GM23338 (cell line): ENCODE measurements at regions not wholly inside any gene's neighbourhood (a gene's known extent, or its start where the extent isn't known, plus 50 kb on each side); places are given as distances from the start of the nearest gene placed in this dataset.

ENCODE experiments used
- ATAC-seq: fragments of 200-7000 bp; cut with Tn5 transposase; 3 replicates; pipeline ENCODE4 v1.9.1; 2020
- DNase-seq: peaks from one replicate; pipeline ENCODE4 v3.0.0-alpha.2; 2015; ENCODE audit warnings: low spot score
- H2AFZ ChIP-seq: fragments of 200-600 bp; sonication (generic); 2 replicates; pipeline ENCODE4 v1.8.0; 2016; ENCODE audit warnings: antibody characterized with exemption, mild to moderate bottlenecking, moderate library complexity
- H3F3A ChIP-seq: fragments of 200-600 bp; sonication (generic); replicated peaks from 2 replicates; pipeline ENCODE4 v1.8.0; 2017; ENCODE audit warnings: antibody characterized with exemption, mixed run types, low read depth
- H3K27ac ChIP-seq: fragments of 200-600 bp; sonication (generic); 2 replicates; pipeline ENCODE4 v1.6.1; 2016; ENCODE audit warnings: low read depth
- H3K27me3 ChIP-seq: fragments of 200-600 bp; sonication (generic); 2 replicates; pipeline ENCODE4 v1.8.0; 2016; ENCODE audit warnings: mild to moderate bottlenecking, mixed run types, moderate library complexity; ENCODE audit not compliant: insufficient read depth
- H3K36me3 ChIP-seq: fragments of 200-600 bp; sonication (generic); 2 replicates; pipeline ENCODE4 v1.8.0; 2016; ENCODE audit warnings: mild to moderate bottlenecking; ENCODE audit not compliant: insufficient read depth
- H3K4me1 ChIP-seq: fragments of 200-600 bp; sonication (generic); 2 replicates; pipeline ENCODE4 v1.8.0; 2016; ENCODE audit warnings: mild to moderate bottlenecking, moderate library complexity; ENCODE audit not compliant: insufficient read depth
- H3K4me2 ChIP-seq: fragments of 200-600 bp; sonication (generic); 2 replicates; pipeline ENCODE4 v1.7.1; 2017; ENCODE audit warnings: mixed run types
- H3K4me3 ChIP-seq: fragments of 200-600 bp; sonication (generic); 2 replicates; pipeline ENCODE4 v1.6.1; 2016; ENCODE audit warnings: mixed run types
- H3K79me2 ChIP-seq: fragments of 200-600 bp; sonication (generic); replicated peaks from 2 replicates; pipeline ENCODE4 v1.8.0; 2017; ENCODE audit warnings: mild to moderate bottlenecking; ENCODE audit not compliant: insufficient read depth
- H3K9me2 ChIP-seq: fragments of 200-600 bp; sonication (generic); 2 replicates; pipeline ENCODE4 v1.8.0; 2017; ENCODE audit not compliant: insufficient read depth
- H4K20me1 ChIP-seq: fragments of 200-600 bp; sonication (generic); replicated peaks from 2 replicates; pipeline ENCODE4 v1.8.0; 2017; ENCODE audit warnings: mild to moderate bottlenecking; ENCODE audit not compliant: insufficient read depth
- H3K27ac Mint-ChIP-seq: 2 replicates; pipeline ENCODE4 v1.8.0; 2020; ENCODE audit warnings: inconsistent platforms, mild to moderate bottlenecking, moderate library complexity, mixed read lengths
- H3K27me3 Mint-ChIP-seq: 3 replicates; pipeline ENCODE4 v1.8.0; 2022; ENCODE audit warnings: low read depth, mild to moderate bottlenecking, moderate library complexity, mixed read lengths, inconsistent platforms; ENCODE audit not compliant: insufficient read depth, poor library complexity
- H3K36me3 Mint-ChIP-seq: 3 replicates; pipeline ENCODE4 v1.8.0; 2021; ENCODE audit warnings: low read depth, mild to moderate bottlenecking, inconsistent platforms, moderate library complexity, mixed read lengths
- H3K4me1 Mint-ChIP-seq: 3 replicates; pipeline ENCODE4 v1.8.0; 2020; ENCODE audit warnings: mild to moderate bottlenecking, inconsistent platforms, mixed read lengths
- H3K4me3 Mint-ChIP-seq: 3 replicates; pipeline ENCODE4 v1.8.0; 2021; ENCODE audit warnings: moderate library complexity, mild to moderate bottlenecking, inconsistent platforms, mixed read lengths
- H3K9me3 Mint-ChIP-seq: 3 replicates; pipeline ENCODE4 v1.8.0; 2020; ENCODE audit warnings: moderate library complexity, mild to moderate bottlenecking, inconsistent platforms, mixed read lengths
- CREB1 ChIP-seq: fragments of 250-450 bp; sonication (Bioruptor Pico); IDR thresholded peaks from 2 replicates; pipeline ENCODE4 v1.5.0; 2020; ENCODE audit warnings: low read depth, mild to moderate bottlenecking, moderate library complexity
- EZH2 ChIP-seq: fragments of 200-600 bp; sonication (generic); IDR thresholded peaks from one replicate; pipeline ENCODE4 v1.8.0; 2017; ENCODE audit warnings: antibody characterized with exemption, mild to moderate bottlenecking, low read depth; ENCODE audit not compliant: unreplicated experiment
- JUNB ChIP-seq: IDR thresholded peaks from one replicate; pipeline ENCODE4 v1.6.1; 2016; ENCODE audit warnings: antibody characterized with exemption; ENCODE audit not compliant: unreplicated experiment
- NANOG ChIP-seq: IDR thresholded peaks from 2 replicates; pipeline ENCODE4 v1.6.1; 2016; ENCODE audit warnings: antibody characterized with exemption, borderline replicate concordance
- POLR2AphosphoS5 ChIP-seq: IDR thresholded peaks from 2 replicates; pipeline ENCODE4 v1.6.1; 2016; ENCODE audit warnings: antibody characterized with exemption, low read depth
- REST ChIP-seq: IDR thresholded peaks from one replicate; pipeline ENCODE4 v1.6.1; 2018; ENCODE audit warnings: antibody characterized with exemption; ENCODE audit not compliant: unreplicated experiment
- ZNF114 ChIP-seq: fragments of 250-450 bp; sonication (Bioruptor Pico); IDR thresholded peaks from 2 replicates; pipeline ENCODE4 v1.5.0; 2020; ENCODE audit warnings: mild to moderate bottlenecking, moderate library complexity
- ZNF331 ChIP-seq: fragments of 250-450 bp; sonication (Bioruptor Pico); IDR thresholded peaks from 2 replicates; pipeline ENCODE4 v1.5.0; 2020; ENCODE audit warnings: low read depth, mild to moderate bottlenecking, moderate library complexity
- ZNF462 ChIP-seq: fragments of 250-450 bp; sonication (Bioruptor Pico); IDR thresholded peaks from 2 replicates; pipeline ENCODE4 v1.5.0; 2020; ENCODE audit warnings: mild to moderate bottlenecking, moderate library complexity

GRCh38 chr5:123965626-123966025 lies 453.6 kb downstream of the CSNK1G3 start (continued):
- no peak for TF ChIP-seq REST

GRCh38 chr5:123964884-123965283 lies 452.9 kb downstream of the CSNK1G3 start:
- no peaks in the 10 kb centered on the region for H3F3A ChIP-seq
- no peaks in the 10 kb centered on the region for H3K79me2 ChIP-seq
- no peak for DNase-seq
- no peaks in the 10 kb centered on the region; the same call in 1 of the 2 replicates for H3K36me3 ChIP-seq
- Mint-ChIP-seq H3K27ac (no peak overlapping the region), H3K27me3 (peaks cover 4% of the 10 kb centered on the region), H3K36me3 (peaks cover 11% of the 10 kb centered on the region; the same call in 2 of the 3 replicates), H3K9me3 (peaks cover 15% of the 10 kb centered on the region; the same call in 2 of the 3 replicates), H3K4me1 (peaks cover 4% of the 10 kb centered on the region; the same call in 2 of the 3 replicates), H3K4me3 (no peak overlapping the region)
- H3K4me1 ChIP-seq: no peaks in the 10 kb centered on the region
- no peak for ATAC-seq
- H3K27ac ChIP-seq: no peak overlapping the region
- H2AFZ ChIP-seq: no peak overlapping the region
- H3K4me3 ChIP-seq: no peak overlapping the region
- no peak for TF ChIP-seq POLR2AphosphoS5
- H4K20me1 ChIP-seq: no peaks in the 10 kb centered on the region
- H3K9me2 ChIP-seq: peaks cover 14% of the 10 kb centered on the region
- no peak overlapping the region for H3K4me2 ChIP-seq
- no peaks in the 10 kb centered on the region for H3K27me3 ChIP-seq

- Mint-ChIP-seq H3K36me3 (peaks cover 4% of the 10 kb centered on the region; the same call in 1 of the 3 replicates), H3K9me3 (peaks cover 6% of the 10 kb centered on the region; the same call in 2 of the 3 replicates)
- no peak for ATAC-seq
- no peak for TF ChIP-seq CREB1 (CRISPR knock-in tag)
- TF ChIP-seq POLR2AphosphoS5: no peak
- TF ChIP-seq EZH2: no peak
- TF ChIP-seq ZNF331: no peak
- no peak for TF ChIP-seq NANOG
- TF ChIP-seq JUNB: no peak
- TF ChIP-seq ZNF462 (CRISPR knock-in tag): no peak
- no peak for TF ChIP-seq ZNF114 (CRISPR knock-in tag)
Measured at GRCh38 chr5:123960526-123960925, 448.5 kb downstream of the CSNK1G3 start.

More at GRCh38 chr5:123960526-123960925, 448.5 kb downstream of the CSNK1G3 start:
- no peak for DNase-seq
- Mint-ChIP-seq H3K4me3 (no peak overlapping the region), H3K27ac (no peak overlapping the region), H3K27me3 (no peaks in the 10 kb centered on the region), H3K4me1 (peaks cover under 1% of the 10 kb centered on the region; the same call in 2 of the 3 replicates)
- H2AFZ ChIP-seq: no peak overlapping the region
- H3K4me2 ChIP-seq: no peak overlapping the region
- peaks cover 6% of the 10 kb centered on the region; the same call in 1 of the 2 replicates for H3K9me2 ChIP-seq
- no peaks in the 10 kb centered on the region for H3F3A ChIP-seq
- no peaks in the 10 kb centered on the region for H3K4me1 ChIP-seq
- H3K79me2 ChIP-seq: no peaks in the 10 kb centered on the region
- no peaks in the 10 kb centered on the region for H4K20me1 ChIP-seq
- H3K27me3 ChIP-seq: no peaks in the 10 kb centered on the region
- no peak overlapping the region for H3K27ac ChIP-seq
- no peaks in the 10 kb centered on the region; the same call in 1 of the 2 replicates for H3K36me3 ChIP-seq
- H3K4me3 ChIP-seq: no peak overlapping the region
